MM.1S (cell line): ENCODE measurements at regions not wholly inside any gene's neighbourhood (a gene's known extent, or its start where the extent isn't known, plus 50 kb on each side); places are given as distances from the start of the nearest gene placed in this dataset.

Experiments
- EZH2 ChIP-seq: fragments of 300-600 bp; sonication (generic); optimal IDR thresholded peaks from 2 replicates; pipeline ENCODE3; 2017; ENCODE audit warnings: low read depth, mild to moderate bottlenecking, antibody characterized with exemption, low read length, mixed read lengths
- EZH2phosphoT487 ChIP-seq: fragments of 300-600 bp; sonication (generic); IDR thresholded peaks from 2 replicates; pipeline ENCODE4 v1.6.1; 2018; ENCODE audit warnings: antibody characterized with exemption, low read length
- TF ChIP-seq, protein P1 (sequence below): fragments of 300-600 bp; sonication (generic); IDR thresholded peaks from 2 replicates; pipeline ENCODE4 v1.5.1; 2016; ENCODE audit warnings: antibody characterized with exemption, low read length, mixed read lengths

GRCh38 chr4:149168645-149169044, 647.0 kb downstream of the IQCM start:
- no peak for TF ChIP-seq EZH2phosphoT487
- TF ChIP-seq, protein P1, sequence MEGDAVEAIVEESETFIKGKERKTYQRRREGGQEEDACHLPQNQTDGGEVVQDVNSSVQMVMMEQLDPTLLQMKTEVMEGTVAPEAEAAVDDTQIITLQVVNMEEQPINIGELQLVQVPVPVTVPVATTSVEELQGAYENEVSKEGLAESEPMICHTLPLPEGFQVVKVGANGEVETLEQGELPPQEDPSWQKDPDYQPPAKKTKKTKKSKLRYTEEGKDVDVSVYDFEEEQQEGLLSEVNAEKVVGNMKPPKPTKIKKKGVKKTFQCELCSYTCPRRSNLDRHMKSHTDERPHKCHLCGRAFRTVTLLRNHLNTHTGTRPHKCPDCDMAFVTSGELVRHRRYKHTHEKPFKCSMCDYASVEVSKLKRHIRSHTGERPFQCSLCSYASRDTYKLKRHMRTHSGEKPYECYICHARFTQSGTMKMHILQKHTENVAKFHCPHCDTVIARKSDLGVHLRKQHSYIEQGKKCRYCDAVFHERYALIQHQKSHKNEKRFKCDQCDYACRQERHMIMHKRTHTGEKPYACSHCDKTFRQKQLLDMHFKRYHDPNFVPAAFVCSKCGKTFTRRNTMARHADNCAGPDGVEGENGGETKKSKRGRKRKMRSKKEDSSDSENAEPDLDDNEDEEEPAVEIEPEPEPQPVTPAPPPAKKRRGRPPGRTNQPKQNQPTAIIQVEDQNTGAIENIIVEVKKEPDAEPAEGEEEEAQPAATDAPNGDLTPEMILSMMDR: no peak
- TF ChIP-seq EZH2: no peak
